ENCODE measurements at regions not wholly inside any gene's neighbourhood (a gene's known extent, or its start where the extent isn't known, plus 50 kb on each side); places are given as distances from the start of the nearest gene placed in this dataset.

GRCh38 chr2:133972297-133972696 is 281.6 kb upstream of the MGAT5 start:
- H3K27ac ChIP-seq (ENCODE audit: low read length) = no peak overlapping the region
- H3K27me3 ChIP-seq (ENCODE audit: control insufficient read depth in 1 of 2, insufficient read depth in 2 of 2, low read length in 2 of 2) = peaks cover 0 to 2% of the 10 kb centered on the region in 2 donors
- H3K4me3 ChIP-seq (ENCODE audit: low read length in 2 of 2) = no peak overlapping the region
- no peak overlapping the region for H3K9ac ChIP-seq (ENCODE audit: low read length in 2 of 2)
- peaks cover 3% of the 10 kb centered on the region for H3K4me1 ChIP-seq (ENCODE audit: control insufficient read depth, insufficient read depth, low read length)
- H3K36me3 ChIP-seq (ENCODE audit: control insufficient read depth in 2 of 2, insufficient read depth in 2 of 2, low read length in 2 of 2) = no peaks in the 10 kb centered on the region
- no peaks in the 10 kb centered on the region for H3K9me3 ChIP-seq (ENCODE audit: control insufficient read depth in 2 of 2, low read length in 2 of 2)

DNA sequence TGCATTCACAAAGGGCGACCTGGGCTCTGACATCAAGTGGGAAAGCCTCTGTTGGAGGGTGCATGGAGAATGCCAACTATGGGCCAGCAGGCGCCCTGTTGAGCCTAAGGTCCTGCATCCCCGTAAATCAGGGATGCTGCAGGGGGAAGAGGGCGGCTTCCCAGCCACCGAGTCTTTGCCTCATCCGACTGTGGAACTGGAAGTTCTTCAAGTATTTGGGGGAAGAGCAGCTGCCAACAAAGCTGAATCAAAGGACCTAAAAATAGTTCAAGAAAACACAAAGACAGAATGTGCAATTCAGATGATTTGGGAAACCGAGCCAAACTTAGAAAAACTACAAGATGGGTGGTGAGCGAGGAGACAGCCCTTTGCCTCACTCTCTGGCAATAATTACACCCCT is 281.1 kb upstream of the MGAT5 start:
- peaks cover 0 to 2% of the 10 kb centered on the region in 2 donors for H3K27me3 ChIP-seq (ENCODE audit: control insufficient read depth in 1 of 2, insufficient read depth in 2 of 2, low read length in 2 of 2)
- H3K9ac ChIP-seq (ENCODE audit: low read length in 2 of 2) = no peak overlapping the region
- no peaks in the 10 kb centered on the region for H3K9me3 ChIP-seq (ENCODE audit: control insufficient read depth in 2 of 2, low read length in 2 of 2)
- peaks cover 3% of the 10 kb centered on the region for H3K4me1 ChIP-seq (ENCODE audit: control insufficient read depth, insufficient read depth, low read length)
- no peaks in the 10 kb centered on the region for H3K36me3 ChIP-seq (ENCODE audit: control insufficient read depth in 2 of 2, insufficient read depth in 2 of 2, low read length in 2 of 2)
- H3K27ac ChIP-seq (ENCODE audit: low read length) = no peak overlapping the region
- H3K4me3 ChIP-seq (ENCODE audit: low read length in 2 of 2) = no peak overlapping the region

GRCh38 chr2:133974353-133974752 is 279.5 kb upstream of the MGAT5 start:
- Histone ChIP-seq H3K4me1 (ENCODE audit: control insufficient read depth, insufficient read depth, low read length) (peaks cover 3% of the 10 kb centered on the region), H3K4me3 (ENCODE audit: low read length in 2 of 2) (no peak overlapping the region), H3K36me3 (ENCODE audit: control insufficient read depth in 2 of 2, insufficient read depth in 2 of 2, low read length in 2 of 2) (no peaks in the 10 kb centered on the region), H3K27me3 (ENCODE audit: control insufficient read depth in 1 of 2, insufficient read depth in 2 of 2, low read length in 2 of 2) (peaks cover 0 to 3% of the 10 kb centered on the region in 2 donors), H3K27ac (ENCODE audit: low read length) (no peak overlapping the region), H3K9ac (ENCODE audit: low read length in 2 of 2) (no peak overlapping the region), H3K9me3 (ENCODE audit: control insufficient read depth in 2 of 2, low read length in 2 of 2) (no peaks in the 10 kb centered on the region)

- Histone ChIP-seq H3K36me3 (ENCODE audit: control insufficient read depth in 2 of 2, insufficient read depth in 2 of 2, low read length in 2 of 2) (no peaks in the 10 kb centered on the region), H3K9ac (ENCODE audit: low read length in 2 of 2) (no peak overlapping the region), H3K4me1 (ENCODE audit: control insufficient read depth, insufficient read depth, low read length) (peaks cover 3% of the 10 kb centered on the region)
Measured at GRCh38 chr2:133975135-133975534, 278.7 kb upstream of the MGAT5 start.

GRCh38 chr2:133975676-133976428 is 278.0 kb upstream of the MGAT5 start:
- no peaks in the 10 kb centered on the region for H3K9me3 ChIP-seq (ENCODE audit: control insufficient read depth in 2 of 2, low read length in 2 of 2)
- no peak overlapping the region for H3K9ac ChIP-seq (ENCODE audit: low read length in 2 of 2)
- peaks cover 3% of the 10 kb centered on the region for H3K4me1 ChIP-seq (ENCODE audit: control insufficient read depth, insufficient read depth, low read length)
- no peak overlapping the region for H3K27ac ChIP-seq (ENCODE audit: low read length)
- H3K36me3 ChIP-seq (ENCODE audit: control insufficient read depth in 2 of 2, insufficient read depth in 2 of 2, low read length in 2 of 2) = no peaks in the 10 kb centered on the region
- H3K4me3 ChIP-seq (ENCODE audit: low read length in 2 of 2) = no peak overlapping the region
- peaks cover 0 to 3% of the 10 kb centered on the region in 2 donors for H3K27me3 ChIP-seq (ENCODE audit: control insufficient read depth in 1 of 2, insufficient read depth in 2 of 2, low read length in 2 of 2)

More at GRCh38 chr2:133975135-133975534, 278.7 kb upstream of the MGAT5 start:
- peaks cover 0 to 3% of the 10 kb centered on the region in 2 donors for H3K27me3 ChIP-seq (ENCODE audit: control insufficient read depth in 1 of 2, insufficient read depth in 2 of 2, low read length in 2 of 2)
- no peaks in the 10 kb centered on the region for H3K9me3 ChIP-seq (ENCODE audit: control insufficient read depth in 2 of 2, low read length in 2 of 2)
- no peak overlapping the region for H3K27ac ChIP-seq (ENCODE audit: low read length)
- no peak overlapping the region for H3K4me3 ChIP-seq (ENCODE audit: low read length in 2 of 2)

DNA sequence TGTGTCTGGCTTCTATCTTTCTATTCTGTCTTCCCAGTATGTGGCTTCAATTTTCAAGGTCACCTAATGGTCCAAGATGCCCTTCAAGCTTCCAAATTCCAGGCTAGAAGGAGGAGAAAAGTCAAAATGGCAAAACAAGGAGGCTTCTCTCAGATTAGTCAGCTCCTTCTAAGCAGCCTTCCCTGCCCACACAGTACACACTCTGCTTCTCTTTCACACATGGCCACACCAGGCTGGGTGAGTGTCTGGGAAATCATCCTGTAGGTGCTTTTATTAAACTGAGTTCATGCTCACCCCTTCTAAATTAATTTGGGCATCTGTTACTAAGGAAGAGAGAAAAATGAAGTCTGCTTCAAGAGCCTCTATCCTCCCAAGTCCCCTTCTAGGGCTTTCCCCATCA is 277.2 kb upstream of the MGAT5 start:
- Histone ChIP-seq H3K4me1 (ENCODE audit: control insufficient read depth, insufficient read depth, low read length) (peaks cover 3% of the 10 kb centered on the region), H3K27ac (ENCODE audit: low read length) (no peak overlapping the region), H3K9me3 (ENCODE audit: control insufficient read depth in 2 of 2, low read length in 2 of 2) (no peaks in the 10 kb centered on the region), H3K9ac (ENCODE audit: low read length in 2 of 2) (no peak overlapping the region), H3K4me3 (ENCODE audit: low read length in 2 of 2) (no peak overlapping the region), H3K27me3 (ENCODE audit: control insufficient read depth in 1 of 2, insufficient read depth in 2 of 2, low read length in 2 of 2) (peaks cover 0 to 3% of the 10 kb centered on the region in 2 donors), H3K36me3 (ENCODE audit: control insufficient read depth in 2 of 2, insufficient read depth in 2 of 2, low read length in 2 of 2) (no peaks in the 10 kb centered on the region)

DNA sequence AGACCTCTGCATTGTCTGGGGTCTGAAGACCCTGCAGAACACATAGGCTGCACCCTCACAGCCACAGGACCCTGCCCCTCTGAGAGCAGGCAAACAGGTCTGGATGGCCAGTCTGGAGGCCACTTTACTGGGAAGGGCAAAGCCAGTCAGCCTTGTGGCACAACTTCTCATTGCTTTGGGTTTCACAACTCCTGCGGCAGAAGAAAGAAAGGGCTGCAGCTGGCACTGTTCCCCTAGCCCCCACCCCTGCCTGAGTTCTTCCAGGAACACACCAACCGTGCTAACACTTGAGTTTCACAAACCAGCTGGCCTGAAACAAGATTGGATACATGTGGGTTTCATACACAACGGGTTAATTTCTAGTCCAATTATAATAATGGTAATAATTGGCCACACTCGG is 276.5 kb upstream of the MGAT5 start:
- no peaks in the 10 kb centered on the region for H3K9me3 ChIP-seq (ENCODE audit: control insufficient read depth in 2 of 2, low read length in 2 of 2)
- H3K27ac ChIP-seq (ENCODE audit: low read length) = no peak overlapping the region
- H3K27me3 ChIP-seq (ENCODE audit: control insufficient read depth in 1 of 2, insufficient read depth in 2 of 2, low read length in 2 of 2) = peaks cover 0 to 3% of the 10 kb centered on the region in 2 donors
- H3K4me1 ChIP-seq (ENCODE audit: control insufficient read depth, insufficient read depth, low read length) = peaks cover 3% of the 10 kb centered on the region
- no peak overlapping the region for H3K4me3 ChIP-seq (ENCODE audit: low read length in 2 of 2)
- no peaks in the 10 kb centered on the region for H3K36me3 ChIP-seq (ENCODE audit: control insufficient read depth in 2 of 2, insufficient read depth in 2 of 2, low read length in 2 of 2)
- H3K9ac ChIP-seq (ENCODE audit: low read length in 2 of 2) = no peak overlapping the region

DNA sequence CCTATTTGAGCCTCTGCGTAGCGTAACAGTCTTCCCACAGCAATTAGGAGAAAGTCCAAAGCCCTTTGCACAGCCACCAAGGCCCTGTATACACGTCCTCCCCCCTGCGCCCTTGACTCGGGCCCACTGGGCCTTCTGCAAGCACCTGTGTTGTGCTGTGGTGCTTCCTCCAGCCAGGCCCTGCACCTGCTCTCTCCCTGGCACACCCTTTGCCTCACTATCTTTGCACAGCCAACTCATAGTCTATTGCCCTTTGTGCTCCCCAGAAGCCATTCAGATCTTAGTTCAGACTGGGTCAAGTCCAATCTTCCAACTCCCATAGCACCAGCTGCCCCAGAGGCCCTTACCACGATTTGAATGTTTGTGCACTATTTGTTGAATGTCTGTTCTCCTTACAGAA is 271.6 kb upstream of the MGAT5 start:
- Histone ChIP-seq H3K9ac (ENCODE audit: low read length in 2 of 2) (no peak overlapping the region), H3K27me3 (ENCODE audit: control insufficient read depth in 1 of 2, insufficient read depth in 2 of 2, low read length in 2 of 2) (peaks cover 0 to 3% of the 10 kb centered on the region in 2 donors), H3K27ac (ENCODE audit: low read length) (no peak overlapping the region), H3K4me3 (ENCODE audit: low read length in 2 of 2) (no peak overlapping the region), H3K4me1 (ENCODE audit: control insufficient read depth, insufficient read depth, low read length) (no peaks in the 10 kb centered on the region), H3K36me3 (ENCODE audit: control insufficient read depth in 2 of 2, insufficient read depth in 2 of 2, low read length in 2 of 2) (no peaks in the 10 kb centered on the region), H3K9me3 (ENCODE audit: control insufficient read depth in 2 of 2, low read length in 2 of 2) (peaks cover 0 to 4% of the 10 kb centered on the region in 2 donors)

- Histone ChIP-seq H3K9ac (ENCODE audit: low read length in 2 of 2) (no peak overlapping the region), H3K27ac (ENCODE audit: low read length) (no peak overlapping the region), H3K4me1 (ENCODE audit: control insufficient read depth, insufficient read depth, low read length) (no peaks in the 10 kb centered on the region), H3K9me3 (ENCODE audit: control insufficient read depth in 2 of 2, low read length in 2 of 2) (peaks cover 0 to 4% of the 10 kb centered on the region in 2 donors), H3K27me3 (ENCODE audit: control insufficient read depth in 1 of 2, insufficient read depth in 2 of 2, low read length in 2 of 2) (no peaks in the 10 kb centered on the region), H3K36me3 (ENCODE audit: control insufficient read depth in 2 of 2, insufficient read depth in 2 of 2, low read length in 2 of 2) (no peaks in the 10 kb centered on the region), H3K4me3 (ENCODE audit: low read length in 2 of 2) (no peak overlapping the region)
Measured at GRCh38 chr2:133985563-133985962, 268.3 kb upstream of the MGAT5 start.

- no peaks in the 10 kb centered on the region for H3K36me3 ChIP-seq (ENCODE audit: control insufficient read depth in 2 of 2, insufficient read depth in 2 of 2, low read length in 2 of 2)
- H3K27me3 ChIP-seq (ENCODE audit: control insufficient read depth in 1 of 2, insufficient read depth in 2 of 2, low read length in 2 of 2) = no peaks in the 10 kb centered on the region
- H3K9ac ChIP-seq (ENCODE audit: low read length in 2 of 2) = no peak overlapping the region
- H3K4me3 ChIP-seq (ENCODE audit: low read length in 2 of 2) = no peak overlapping the region
- H3K27ac ChIP-seq (ENCODE audit: low read length) = no peak overlapping the region
- H3K9me3 ChIP-seq (ENCODE audit: control insufficient read depth in 2 of 2, low read length in 2 of 2) = peaks cover 0 to 4% of the 10 kb centered on the region in 2 donors
- no peaks in the 10 kb centered on the region for H3K4me1 ChIP-seq (ENCODE audit: control insufficient read depth, insufficient read depth, low read length)
Measured at GRCh38 chr2:133986081-133986837, 267.6 kb upstream of the MGAT5 start.
